HG02610 (cell line): ENCODE measurements at regions not wholly inside any gene's neighbourhood (a gene's known extent, or its start where the extent isn't known, plus 50 kb on each side); places are given as distances from the start of the nearest gene placed in this dataset.

ENCODE experiments used
- ATAC-seq: cut with Tn5 transposase; IDR thresholded peaks from one replicate; pipeline ENCODE4 v1.9.1; 2021; ENCODE audit warnings: mild to moderate bottlenecking, moderate library complexity; ENCODE audit not compliant: unreplicated experiment

GRCh38 chr17:77897741-77898301 lies 60.7 kb upstream of the TNRC6C start:
- no peak for ATAC-seq

- ATAC-seq: no peak
Observed at GRCh38 chr17:77898521-77899434, 59.7 kb upstream of the TNRC6C start.

- ATAC-seq: no peak
Observed at GRCh38 chr17:77899498-77899897, 59.0 kb upstream of the TNRC6C start.

GRCh38 chr17:77901481-77901880 lies 57.0 kb upstream of the TNRC6C start:
- ATAC-seq: no peak

GRCh38 chr17:77905266-77905665 lies 53.2 kb upstream of the TNRC6C start:
- no peak for ATAC-seq

GRCh38 chr17:77905766-77906165 lies 52.7 kb upstream of the TNRC6C start:
- ATAC-seq: no peak

- no peak for ATAC-seq
Observed at GRCh38 chr17:77906377-77906871, 52.1 kb upstream of the TNRC6C start.

GRCh38 chr17:77907497-77908461 lies 50.7 kb upstream of the TNRC6C start:
- ATAC-seq: no peak

- no peak for ATAC-seq
Observed at GRCh38 chr17:77908501-77908900, 50.0 kb upstream of the TNRC6C start.
